ENCODE measurements at regions not wholly inside any gene's neighbourhood (a gene's known extent, or its start where the extent isn't known, plus 50 kb on each side); places are given as distances from the start of the nearest gene placed in this dataset.

- no peak for TF ChIP-seq POLR2A (IDR thresholded peaks at IDR 0.05)
- no peak for TF ChIP-seq POLR2AphosphoS5 (IDR thresholded peaks at IDR 0.05)
These were observed 135.2 kb upstream of the NCAM1 start for GRCh38 chr11:112826026-112826425.

All from breast epithelium (tissue), 3 donors.